Lower leg skin (tissue), 3 donors: ENCODE measurements at regions not wholly inside any gene's neighbourhood (a gene's known extent, or its start where the extent isn't known, plus 50 kb on each side); places are given as distances from the start of the nearest gene placed in this dataset.

ENCODE experiments used
- CTCF ChIP-seq, 3 donors: fragments of 450-650 bp; IDR thresholded peaks; one replicate each; pipeline ENCODE4 v1.5.1; 2016; ENCODE audit warnings: antibody characterized with exemption in 3 of 3, mild to moderate bottlenecking in 3 of 3, moderate library complexity in 2 of 3
- POLR2A ChIP-seq, 2 donors: fragments of 450-650 bp; IDR thresholded peaks; one replicate each; pipeline ENCODE4 v1.6.1; 2016 to 2017; ENCODE audit warnings: antibody characterized with exemption in 2 of 2, mild to moderate bottlenecking in 1 of 2, moderate library complexity in 1 of 2

GRCh38 chr6:122128445-122128844 is 271.0 kb upstream of the HSF2 start:
- TF ChIP-seq CTCF (IDR thresholded peaks at IDR 0.05) (no peak), POLR2A (IDR thresholded peaks at IDR 0.05) (no peak)
